ENCODE measurements at regions not wholly inside any gene's neighbourhood (a gene's known extent, or its start where the extent isn't known, plus 50 kb on each side); places are given as distances from the start of the nearest gene placed in this dataset.

- Histone ChIP-seq H3K9me1 (ENCODE audit: control insufficient read depth, extremely low read depth, insufficient read depth, low read length) (no peaks in the 10 kb centered on the region), H3K4me2 (ENCODE audit: control insufficient read depth, extremely low read depth, insufficient read depth, low read depth, low read length) (no peak overlapping the region), H3K4me3 (ENCODE audit: control insufficient read depth in 2 of 3, extremely low read depth in 1 of 3, insufficient read depth in 2 of 3, low read depth in 1 of 3, low read length in 3 of 3) (no peak overlapping the region), H3K27ac (ENCODE audit: control insufficient read depth, insufficient read depth, low read length) (no peak overlapping the region), H4K20me1 (ENCODE audit: control insufficient read depth, extremely low read depth, insufficient read depth, low read length) (no peaks in the 10 kb centered on the region), H3K36me3 (ENCODE audit: control insufficient read depth in 2 of 2, extremely low read depth in 1 of 2, insufficient read depth in 2 of 2, low read length in 2 of 2) (no peaks in the 10 kb centered on the region), H2AFZ (ENCODE audit: control insufficient read depth, low read length) (no peak overlapping the region), H3K27me3 (ENCODE audit: control insufficient read depth, extremely low read depth, insufficient read depth, low read length) (no peaks in the 10 kb centered on the region), H3K9ac (ENCODE audit: control insufficient read depth, extremely low read depth, insufficient read depth, low read length) (no peak overlapping the region), H3K9me3 (ENCODE audit: control insufficient read depth, low read depth, low read length) (peaks cover 11% of the 10 kb centered on the region), H3K79me2 (ENCODE audit: control insufficient read depth, insufficient read depth, low read length) (no peaks in the 10 kb centered on the region), H3K4me1 (ENCODE audit: control insufficient read depth, extremely low read depth, insufficient read depth, low read length) (no peaks in the 10 kb centered on the region)
- TF ChIP-seq, protein P1, sequence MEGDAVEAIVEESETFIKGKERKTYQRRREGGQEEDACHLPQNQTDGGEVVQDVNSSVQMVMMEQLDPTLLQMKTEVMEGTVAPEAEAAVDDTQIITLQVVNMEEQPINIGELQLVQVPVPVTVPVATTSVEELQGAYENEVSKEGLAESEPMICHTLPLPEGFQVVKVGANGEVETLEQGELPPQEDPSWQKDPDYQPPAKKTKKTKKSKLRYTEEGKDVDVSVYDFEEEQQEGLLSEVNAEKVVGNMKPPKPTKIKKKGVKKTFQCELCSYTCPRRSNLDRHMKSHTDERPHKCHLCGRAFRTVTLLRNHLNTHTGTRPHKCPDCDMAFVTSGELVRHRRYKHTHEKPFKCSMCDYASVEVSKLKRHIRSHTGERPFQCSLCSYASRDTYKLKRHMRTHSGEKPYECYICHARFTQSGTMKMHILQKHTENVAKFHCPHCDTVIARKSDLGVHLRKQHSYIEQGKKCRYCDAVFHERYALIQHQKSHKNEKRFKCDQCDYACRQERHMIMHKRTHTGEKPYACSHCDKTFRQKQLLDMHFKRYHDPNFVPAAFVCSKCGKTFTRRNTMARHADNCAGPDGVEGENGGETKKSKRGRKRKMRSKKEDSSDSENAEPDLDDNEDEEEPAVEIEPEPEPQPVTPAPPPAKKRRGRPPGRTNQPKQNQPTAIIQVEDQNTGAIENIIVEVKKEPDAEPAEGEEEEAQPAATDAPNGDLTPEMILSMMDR (optimal IDR thresholded peaks at IDR 0.05 in 1 of 3, IDR thresholded peaks at IDR 0.05 in 1 of 3, conservative IDR thresholded peaks at IDR 0.05 in 1 of 3; ENCODE audit: extremely low read depth in 1 of 3, insufficient read depth in 2 of 3, low read length in 3 of 3), result no peak
- TF ChIP-seq EZH2 (IDR thresholded peaks at IDR 0.05; ENCODE audit: low read length), result no peak
- DNase-seq (ENCODE audit: low read depth, low spot score), result no peak
- dilution Hi-C loops (cut with MboI; ENCODE audit: extremely low pct_ligation_motif_present, low sequenced_read_pairs), result no loop called here
- FAIRE-seq, result no peak
Measured at GRCh38 chr19:31568724-31569123, 219.5 kb upstream of the TSHZ3 start.

GRCh38 chr19:31570718-31571117 lies 221.5 kb upstream of the TSHZ3 start:
- H3K27ac ChIP-seq (ENCODE audit: control insufficient read depth, insufficient read depth, low read length), result no peak overlapping the region
- H4K20me1 ChIP-seq (ENCODE audit: control insufficient read depth, extremely low read depth, insufficient read depth, low read length), result no peaks in the 10 kb centered on the region
- H3K4me3 ChIP-seq (ENCODE audit: control insufficient read depth in 2 of 3, extremely low read depth in 1 of 3, insufficient read depth in 2 of 3, low read depth in 1 of 3, low read length in 3 of 3), result no peak overlapping the region
- H3K4me1 ChIP-seq (ENCODE audit: control insufficient read depth, extremely low read depth, insufficient read depth, low read length), result no peaks in the 10 kb centered on the region
- dilution Hi-C loops (cut with MboI; ENCODE audit: extremely low pct_ligation_motif_present, low sequenced_read_pairs), result no loop called here
- no peak for TF ChIP-seq EZH2 (IDR thresholded peaks at IDR 0.05; ENCODE audit: low read length)
- TF ChIP-seq, protein P1 (optimal IDR thresholded peaks at IDR 0.05 in 1 of 3, IDR thresholded peaks at IDR 0.05 in 1 of 3, conservative IDR thresholded peaks at IDR 0.05 in 1 of 3; ENCODE audit: extremely low read depth in 1 of 3, insufficient read depth in 2 of 3, low read length in 3 of 3), result no peak
- H3K9me1 ChIP-seq (ENCODE audit: control insufficient read depth, extremely low read depth, insufficient read depth, low read length), result no peaks in the 10 kb centered on the region
- H3K79me2 ChIP-seq (ENCODE audit: control insufficient read depth, insufficient read depth, low read length), result no peaks in the 10 kb centered on the region
- no peak for FAIRE-seq
- no peaks in the 10 kb centered on the region for H3K27me3 ChIP-seq (ENCODE audit: control insufficient read depth, extremely low read depth, insufficient read depth, low read length)
- no peak overlapping the region for H3K4me2 ChIP-seq (ENCODE audit: control insufficient read depth, extremely low read depth, insufficient read depth, low read depth, low read length)
- no peak overlapping the region for H3K9ac ChIP-seq (ENCODE audit: control insufficient read depth, extremely low read depth, insufficient read depth, low read length)
- H3K9me3 ChIP-seq (ENCODE audit: control insufficient read depth, low read depth, low read length), result no peaks in the 10 kb centered on the region
- DNase-seq (ENCODE audit: low read depth, low spot score), result no peak
- H3K36me3 ChIP-seq (ENCODE audit: control insufficient read depth in 2 of 2, extremely low read depth in 1 of 2, insufficient read depth in 2 of 2, low read length in 2 of 2), result no peaks in the 10 kb centered on the region
- H2AFZ ChIP-seq (ENCODE audit: control insufficient read depth, low read length), result no peak overlapping the region

All from keratinocyte (primary cell).